GM10266 (cell line): ENCODE measurements at regions not wholly inside any gene's neighbourhood (a gene's known extent, or its start where the extent isn't known, plus 50 kb on each side); places are given as distances from the start of the nearest gene placed in this dataset.

ENCODE experiments used
- DNase-seq: peaks from one replicate; pipeline ENCODE4 v3.0.0; 2012; ENCODE audit errors: extremely low spot score
- CTCF ChIP-seq: IDR thresholded peaks from 2 replicates; pipeline ENCODE4 v1.5.1; 2012; ENCODE audit warnings: mild to moderate bottlenecking, low read depth; ENCODE audit not compliant: control insufficient read depth, insufficient read depth; ENCODE audit errors: missing control alignments

GRCh38 chr9:18007621-18008020 lies 428.8 kb downstream of the SH3GL2 start:
- no peak for TF ChIP-seq CTCF
- DNase-seq, result no peak

GRCh38 chr9:18009902-18010301 lies 431.0 kb downstream of the SH3GL2 start:
- TF ChIP-seq CTCF, result no peak
- DNase-seq, result no peak

- DNase-seq, result no peak
- no peak for TF ChIP-seq CTCF
Measured at GRCh38 chr9:18010492-18010891, 431.6 kb downstream of the SH3GL2 start.

GRCh38 chr9:18012170-18012569 lies 433.3 kb downstream of the SH3GL2 start:
- no peak for DNase-seq
- TF ChIP-seq CTCF, result no peak

- DNase-seq, result no peak
Measured at GRCh38 chr9:18014556-18014955, 435.7 kb downstream of the SH3GL2 start.

GRCh38 chr9:18015116-18015515 lies 436.2 kb downstream of the SH3GL2 start:
- no peak for TF ChIP-seq CTCF
- no peak for DNase-seq

More at GRCh38 chr9:18014556-18014955, 435.7 kb downstream of the SH3GL2 start:
- no peak for TF ChIP-seq CTCF

- DNase-seq, result no peak
- no peak for TF ChIP-seq CTCF
Measured at GRCh38 chr9:18017136-18017535, 438.3 kb downstream of the SH3GL2 start.

- no peak for DNase-seq
- no peak for TF ChIP-seq CTCF
Measured at GRCh38 chr9:18018221-18018620, 439.4 kb downstream of the SH3GL2 start.
